Breast epithelium (tissue), 4 donors: ENCODE measurements at regions not wholly inside any gene's neighbourhood (a gene's known extent, or its start where the extent isn't known, plus 50 kb on each side); places are given as distances from the start of the nearest gene placed in this dataset.

ENCODE experiments used
- DNase-seq, 2 donors: peaks; one replicate each; pipeline ENCODE4 v3.0.0-alpha.2; 2019; ENCODE audit warnings: low spot score in 2 of 2
- H3K27ac ChIP-seq, 2 donors: fragments of 200-600 bp; sonication (generic) in 1 of 2; one replicate each; pipeline ENCODE4 v1.5.1; 2016 to 2019; ENCODE audit warnings: mild to moderate bottlenecking in 1 of 2
- H3K27me3 ChIP-seq, 2 donors: fragments of 200-600 bp; sonication (generic) in 1 of 2; one replicate each; pipeline versions ENCODE4 v1.5.1 to v1.6.0; 2017 to 2019; ENCODE audit warnings: control low read depth in 1 of 2, mild to moderate bottlenecking in 1 of 2
- H3K36me3 ChIP-seq: fragments of 200-600 bp; one replicate; pipeline ENCODE4 v1.5.1; 2019
- H3K4me1 ChIP-seq, 2 donors: fragments of 200-600 bp; sonication (generic); one replicate each; pipeline ENCODE4 v1.5.1; 2016 to 2019; ENCODE audit warnings: control low read depth in 1 of 2
- H3K4me3 ChIP-seq, 3 donors: fragments of 200-600 bp; sonication (generic); 1 replicate in 2 of 3; 2 replicates in 1 of 3; pipeline ENCODE4 v1.5.1; 2016 to 2019; ENCODE audit warnings: mild to moderate bottlenecking in 3 of 3, moderate library complexity in 2 of 3
- H3K9me3 ChIP-seq, 2 donors: fragments of 200-600 bp; sonication (generic) in 1 of 2; one replicate each; pipeline ENCODE4 v1.5.1; 2016 to 2019; ENCODE audit warnings: control low read depth in 1 of 2
- CTCF ChIP-seq, 3 donors: fragments of 450-650 bp; IDR thresholded peaks; one replicate each; pipeline ENCODE4 v1.5.1; 2016 to 2017; ENCODE audit warnings: antibody characterized with exemption in 3 of 3, mild to moderate bottlenecking in 3 of 3, moderate library complexity in 3 of 3
- POLR2A ChIP-seq: fragments of 450-650 bp; IDR thresholded peaks from one replicate; pipeline ENCODE4 v1.6.1; 2016; ENCODE audit warnings: antibody characterized with exemption, mild to moderate bottlenecking, moderate library complexity
- POLR2AphosphoS5 ChIP-seq, 3 donors: sonication (generic); formaldehyde crosslinking; IDR thresholded peaks; one replicate each; pipeline ENCODE4 v1.6.1; 2017; ENCODE audit warnings: antibody characterized with exemption in 3 of 3
- intact Hi-C: fragments of 100-400 bp; cut with DNase I; formaldehyde crosslinking; loops from one replicate; pipeline ENCODE4 v1.15.1; 2023; ENCODE audit warnings: low total_unique reads

GRCh38 chr3:59653405-59654122 lies 603.7 kb upstream of the CFAP20DC start:
- H3K9me3 ChIP-seq: peaks cover 0 to 4% of the 10 kb centered on the region in 2 donors
- intact Hi-C loops: no loop called here
- peak overlapping the region; percentile 86 to 93 for H3K27ac ChIP-seq
- peak overlapping the region in 2 of 3 donors; percentile 29 to 52 for H3K4me3 ChIP-seq
- no peak for DNase-seq
- H3K36me3 ChIP-seq: no peaks in the 10 kb centered on the region
- H3K27me3 ChIP-seq: no peaks in the 10 kb centered on the region
- TF ChIP-seq POLR2A (no peak), CTCF (IDR thresholded peaks at IDR 0.05) (no peak), POLR2AphosphoS5 (IDR thresholded peaks at IDR 0.05) (no peak)
- peaks cover 0 to 12% of the 10 kb centered on the region in 2 donors for H3K4me1 ChIP-seq

DNA sequence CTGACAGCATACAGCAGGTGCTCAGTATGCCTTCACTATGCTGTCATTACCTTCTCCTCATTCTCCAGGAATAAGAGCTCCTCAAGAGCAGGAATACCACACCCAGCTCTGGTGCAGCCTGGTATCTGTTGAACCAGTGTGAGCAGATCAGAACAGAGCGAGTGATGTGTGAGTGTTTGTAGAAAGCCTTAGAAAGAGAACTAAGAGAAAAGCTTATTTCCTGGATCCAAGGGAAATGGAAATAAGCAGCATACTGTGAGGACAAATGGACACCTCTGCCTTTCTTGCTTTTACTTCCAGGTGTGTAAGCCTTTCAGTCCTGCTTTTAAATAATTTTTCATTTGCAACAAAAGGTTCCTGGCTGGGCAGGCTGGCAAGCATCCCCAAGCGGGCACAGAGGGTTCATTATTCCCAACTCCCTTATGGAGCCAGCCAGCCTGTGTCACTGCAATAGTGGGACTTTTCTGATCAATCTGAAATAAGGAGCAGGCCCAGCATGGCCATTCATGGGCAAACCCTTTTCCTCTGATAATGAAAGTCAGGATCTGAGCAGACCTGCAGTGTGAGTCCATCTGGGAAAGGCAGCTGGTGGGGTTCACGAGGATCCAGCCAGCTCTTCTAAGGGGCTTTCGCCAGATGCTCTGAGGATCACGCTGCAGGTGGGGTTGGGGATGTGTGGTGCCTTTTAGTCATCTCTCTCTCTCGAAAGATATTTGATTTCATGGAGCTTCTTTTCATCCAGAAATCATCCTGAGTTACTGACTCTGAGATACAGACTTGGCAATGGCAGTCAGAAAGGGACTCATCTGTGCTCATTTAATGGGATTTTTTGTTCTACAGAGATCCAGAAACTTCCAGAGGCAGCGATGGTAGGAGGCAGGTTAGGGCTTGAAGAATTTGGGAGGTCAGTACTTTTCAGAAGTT lies 594.9 kb upstream of the CFAP20DC start:
- Histone ChIP-seq H3K4me1 (no peaks in the 10 kb centered on the region), H3K27ac (peak overlapping the region; percentile 72 to 81), H3K27me3 (no peaks in the 10 kb centered on the region), H3K9me3 (no peaks in the 10 kb centered on the region), H3K36me3 (no peaks in the 10 kb centered on the region), H3K4me3 (no peak overlapping the region)
- TF ChIP-seq CTCF (IDR thresholded peaks at IDR 0.05) (no peak), POLR2AphosphoS5 (IDR thresholded peaks at IDR 0.05) (no peak), POLR2A (no peak)
- peak in 1 of 2 donors; percentile 57 for DNase-seq
- intact Hi-C loops: no loop called here

DNA sequence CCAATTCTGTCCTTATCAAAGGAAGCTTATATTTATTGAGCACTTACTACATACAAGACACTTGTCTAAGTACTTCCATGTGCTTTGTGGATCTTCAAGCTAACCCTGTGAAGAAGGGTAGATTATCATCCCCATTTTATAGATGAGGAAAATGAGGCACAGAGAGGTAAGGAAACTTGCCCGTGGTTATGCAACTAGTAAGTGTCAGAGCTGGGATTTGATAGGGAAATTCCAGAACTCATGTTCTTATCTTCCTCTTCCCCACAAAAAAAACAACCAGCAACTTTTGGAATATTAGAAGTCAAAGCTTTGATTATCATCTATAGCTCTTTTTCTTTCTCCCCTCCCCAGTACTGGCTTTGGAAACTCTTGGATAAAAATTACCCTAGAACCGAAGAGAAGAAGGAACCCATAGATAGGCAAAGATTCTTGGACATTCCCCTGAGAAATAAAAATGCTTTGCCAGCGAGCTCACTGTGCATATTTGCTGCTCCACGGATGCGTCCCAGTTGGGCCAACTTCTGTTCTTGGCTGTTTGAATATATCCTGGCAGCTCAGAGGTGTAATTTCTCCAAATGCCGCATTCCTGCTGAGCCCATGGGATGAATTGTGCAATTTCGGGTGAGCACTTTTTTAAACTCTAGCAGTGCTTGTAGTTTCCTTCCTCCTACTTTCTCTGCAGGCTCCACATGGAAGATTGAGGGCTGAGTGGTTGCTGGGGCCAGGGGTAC lies 591.5 kb upstream of the CFAP20DC start:
- H3K36me3 ChIP-seq: no peaks in the 10 kb centered on the region
- TF ChIP-seq POLR2A (no peak), POLR2AphosphoS5 (IDR thresholded peaks at IDR 0.05) (peak in 2 of 3 donors; percentile 41 to 55)
- H3K27me3 ChIP-seq: no peaks in the 10 kb centered on the region
- intact Hi-C loops: no loop called here
- no peaks in the 10 kb centered on the region for H3K9me3 ChIP-seq
- no peaks in the 10 kb centered on the region for H3K4me1 ChIP-seq
- DNase-seq: peak in 1 of 2 donors; percentile 75
- H3K4me3 ChIP-seq: no peak overlapping the region
- H3K27ac ChIP-seq: peak overlapping the region; percentile 15 to 49

DNA sequence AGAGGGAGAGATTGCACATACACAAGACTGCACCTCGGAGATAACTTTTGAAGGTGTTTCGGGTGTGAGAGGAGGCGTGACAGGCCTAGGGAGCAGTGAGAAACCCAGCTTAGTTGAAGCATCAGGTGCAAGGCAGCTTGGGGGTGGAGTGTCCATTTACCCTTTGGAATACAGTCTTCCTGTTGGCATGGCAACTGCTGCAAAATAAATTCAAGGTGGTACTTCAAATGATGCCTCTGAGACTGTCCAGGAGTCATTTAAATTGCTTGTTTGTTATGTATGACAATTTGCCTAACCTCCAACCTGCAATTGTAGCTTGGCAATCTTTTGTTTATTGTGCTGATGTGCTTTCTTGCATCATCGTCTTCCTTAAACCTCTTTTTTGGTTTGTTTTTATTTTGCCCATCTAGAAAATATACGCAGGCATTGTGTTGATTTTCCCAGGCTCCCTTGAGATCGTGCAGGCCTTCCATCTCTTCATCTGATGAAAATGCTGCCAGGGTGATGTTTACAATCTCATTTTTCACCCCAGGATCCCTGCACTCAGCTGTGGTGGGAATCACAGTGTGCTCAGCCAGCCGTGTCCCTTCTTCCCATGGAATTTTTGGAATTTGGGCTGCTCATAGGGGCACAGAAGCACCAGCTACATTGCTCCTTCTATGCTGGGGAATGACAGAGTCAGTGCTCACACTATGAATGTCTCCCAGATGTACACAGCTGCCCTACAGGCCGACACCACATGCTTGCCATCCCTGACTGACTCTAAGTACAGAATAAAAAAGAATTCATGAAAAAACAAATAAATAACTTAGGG lies 583.1 kb upstream of the CFAP20DC start:
- intact Hi-C loops: no loop called here
- H3K36me3 ChIP-seq: no peaks in the 10 kb centered on the region
- DNase-seq: no peak
- TF ChIP-seq CTCF (IDR thresholded peaks at IDR 0.05) (no peak), POLR2AphosphoS5 (IDR thresholded peaks at IDR 0.05) (no peak), POLR2A (no peak)
- no peaks in the 10 kb centered on the region for H3K9me3 ChIP-seq
- peak overlapping the region in 1 of 2 donors; percentile 43 for H3K27ac ChIP-seq
- H3K27me3 ChIP-seq: no peaks in the 10 kb centered on the region
- H3K4me1 ChIP-seq: no peaks in the 10 kb centered on the region
- H3K4me3 ChIP-seq: no peak overlapping the region

DNA sequence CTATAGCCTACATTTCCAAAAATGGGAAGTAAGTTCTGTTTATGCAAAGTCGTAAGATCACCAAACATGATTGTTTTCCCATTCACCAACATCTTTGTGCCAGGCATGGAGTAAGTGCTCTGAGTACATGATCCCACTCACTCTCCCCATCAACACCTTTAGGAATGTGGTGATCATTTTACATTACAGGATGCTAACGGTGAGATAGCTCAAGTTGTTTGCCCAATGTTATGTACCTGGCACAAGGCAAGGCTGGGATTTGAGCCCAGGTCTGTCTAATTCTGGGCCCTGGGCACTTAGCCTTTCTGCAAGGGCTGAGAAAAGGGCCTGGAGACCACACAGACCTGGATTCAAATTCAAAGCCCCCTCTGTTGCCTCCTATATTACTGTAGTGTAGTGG lies 581.7 kb upstream of the CFAP20DC start:
- intact Hi-C loops: no loop called here
- no peak overlapping the region for H3K4me3 ChIP-seq
- no peak for DNase-seq

More for the DNA sequence above, 581.7 kb upstream of the CFAP20DC start:
- no peak for TF ChIP-seq CTCF (IDR thresholded peaks at IDR 0.05)
- TF ChIP-seq POLR2A: no peak
- TF ChIP-seq POLR2AphosphoS5 (IDR thresholded peaks at IDR 0.05): no peak
- Histone ChIP-seq H3K9me3 (no peaks in the 10 kb centered on the region), H3K36me3 (no peaks in the 10 kb centered on the region), H3K27ac (no peak overlapping the region), H3K4me1 (no peaks in the 10 kb centered on the region), H3K27me3 (no peaks in the 10 kb centered on the region)
